Loucy (cell line): ENCODE measurements at regions not wholly inside any gene's neighbourhood (a gene's known extent, or its start where the extent isn't known, plus 50 kb on each side); places are given as distances from the start of the nearest gene placed in this dataset.

Experiments
- H2AFZ ChIP-seq: fragments of 200-600 bp; sonication (generic); 2 replicates; pipeline ENCODE4 v1.6.0; 2016; ENCODE audit warnings: antibody characterized with exemption, mild to moderate bottlenecking, low read length, moderate library complexity
- H3F3A ChIP-seq: fragments of 200-600 bp; 2 replicates; pipeline ENCODE4 v1.6.0; 2016; ENCODE audit warnings: antibody characterized with exemption, low read depth, mild to moderate bottlenecking
- H3K27me3 ChIP-seq: fragments of 200-600 bp; sonication (generic); 2 replicates; pipeline ENCODE4 v1.6.1; 2014; ENCODE audit warnings: low read length, mild to moderate bottlenecking; ENCODE audit not compliant: insufficient read depth, poor library complexity, severe bottlenecking
- H3K36me3 ChIP-seq: fragments of 200-600 bp; sonication (generic); 2 replicates; pipeline ENCODE4 v1.6.1; 2016; ENCODE audit warnings: low read length; ENCODE audit not compliant: insufficient read depth
- H3K4me1 ChIP-seq: fragments of 200-600 bp; sonication (generic); 2 replicates; pipeline ENCODE4 v1.5.1; 2014; ENCODE audit warnings: low read length, mild to moderate bottlenecking; ENCODE audit not compliant: insufficient read depth, poor library complexity, severe bottlenecking
- H3K4me2 ChIP-seq: fragments of 200-600 bp; sonication (generic); 2 replicates; pipeline ENCODE4 v1.6.0; 2014; ENCODE audit warnings: antibody characterized with exemption, low read length, low read depth, mild to moderate bottlenecking; ENCODE audit not compliant: poor library complexity, severe bottlenecking
- H3K4me3 ChIP-seq: fragments of 200-600 bp; sonication (generic); 2 replicates; pipeline ENCODE4 v1.5.1; 2014; ENCODE audit warnings: low read length, mild to moderate bottlenecking, mixed read lengths; ENCODE audit not compliant: poor library complexity, severe bottlenecking
- H3K79me2 ChIP-seq: fragments of 200-600 bp; sonication (generic); 2 replicates; pipeline ENCODE4 v1.6.1; 2014; ENCODE audit warnings: low read length; ENCODE audit not compliant: insufficient read depth
- H3K9ac ChIP-seq: fragments of 200-600 bp; sonication (generic); 2 replicates; pipeline ENCODE4 v1.6.0; 2014; ENCODE audit warnings: mild to moderate bottlenecking, low read depth, low read length, moderate library complexity; ENCODE audit not compliant: poor library complexity, severe bottlenecking
- H3K9me2 ChIP-seq: fragments of 200-600 bp; sonication (generic); replicated peaks from 2 replicates; pipeline ENCODE4 v1.6.1; 2016; ENCODE audit warnings: low read depth, low read length, mixed read lengths
- H3K9me3 ChIP-seq: fragments of 200-600 bp; sonication (generic); 2 replicates; pipeline ENCODE4 v1.6.1; 2014; ENCODE audit warnings: mild to moderate bottlenecking, antibody characterized with exemption, low read length, low read depth; ENCODE audit not compliant: insufficient read depth
- H4K20me1 ChIP-seq: fragments of 200-600 bp; sonication (generic); 2 replicates; pipeline ENCODE4 v1.6.0; 2014; ENCODE audit warnings: antibody characterized with exemption, low read length, mild to moderate bottlenecking; ENCODE audit not compliant: insufficient read depth, poor library complexity, severe bottlenecking
- EZH2phosphoT487 ChIP-seq: fragments of 200-600 bp; IDR thresholded peaks from 2 replicates; pipeline ENCODE4 v1.6.1; 2018; ENCODE audit warnings: antibody characterized with exemption, mild to moderate bottlenecking, moderate library complexity, borderline replicate concordance
- TF ChIP-seq, protein P1 (sequence below): fragments of 200-600 bp; sonication (generic); conservative IDR thresholded peaks from 2 replicates; pipeline ENCODE4 v1.5.1; 2014; ENCODE audit warnings: mild to moderate bottlenecking, antibody characterized with exemption, low read length

- no peak overlapping the region for H3K4me2 ChIP-seq
- no peaks in the 10 kb centered on the region for H3K9me3 ChIP-seq
- H4K20me1 ChIP-seq, result no peaks in the 10 kb centered on the region
- H3K9ac ChIP-seq, result no peak overlapping the region
- H2AFZ ChIP-seq, result no peak overlapping the region
- no peaks in the 10 kb centered on the region for H3K4me1 ChIP-seq
- H3K36me3 ChIP-seq, result no peaks in the 10 kb centered on the region
- H3K9me2 ChIP-seq, result no peaks in the 10 kb centered on the region; the same call in 1 of the 2 replicates
- TF ChIP-seq, protein P1, sequence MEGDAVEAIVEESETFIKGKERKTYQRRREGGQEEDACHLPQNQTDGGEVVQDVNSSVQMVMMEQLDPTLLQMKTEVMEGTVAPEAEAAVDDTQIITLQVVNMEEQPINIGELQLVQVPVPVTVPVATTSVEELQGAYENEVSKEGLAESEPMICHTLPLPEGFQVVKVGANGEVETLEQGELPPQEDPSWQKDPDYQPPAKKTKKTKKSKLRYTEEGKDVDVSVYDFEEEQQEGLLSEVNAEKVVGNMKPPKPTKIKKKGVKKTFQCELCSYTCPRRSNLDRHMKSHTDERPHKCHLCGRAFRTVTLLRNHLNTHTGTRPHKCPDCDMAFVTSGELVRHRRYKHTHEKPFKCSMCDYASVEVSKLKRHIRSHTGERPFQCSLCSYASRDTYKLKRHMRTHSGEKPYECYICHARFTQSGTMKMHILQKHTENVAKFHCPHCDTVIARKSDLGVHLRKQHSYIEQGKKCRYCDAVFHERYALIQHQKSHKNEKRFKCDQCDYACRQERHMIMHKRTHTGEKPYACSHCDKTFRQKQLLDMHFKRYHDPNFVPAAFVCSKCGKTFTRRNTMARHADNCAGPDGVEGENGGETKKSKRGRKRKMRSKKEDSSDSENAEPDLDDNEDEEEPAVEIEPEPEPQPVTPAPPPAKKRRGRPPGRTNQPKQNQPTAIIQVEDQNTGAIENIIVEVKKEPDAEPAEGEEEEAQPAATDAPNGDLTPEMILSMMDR, result no peak
- TF ChIP-seq EZH2phosphoT487, result no peak
- no peaks in the 10 kb centered on the region for H3F3A ChIP-seq
- no peak overlapping the region for H3K4me3 ChIP-seq
- H3K79me2 ChIP-seq, result no peaks in the 10 kb centered on the region
- H3K27me3 ChIP-seq, result no peaks in the 10 kb centered on the region
Observed at GRCh38 chr4:45410701-45411210, 684.4 kb upstream of the GNPDA2 start.

DNA sequence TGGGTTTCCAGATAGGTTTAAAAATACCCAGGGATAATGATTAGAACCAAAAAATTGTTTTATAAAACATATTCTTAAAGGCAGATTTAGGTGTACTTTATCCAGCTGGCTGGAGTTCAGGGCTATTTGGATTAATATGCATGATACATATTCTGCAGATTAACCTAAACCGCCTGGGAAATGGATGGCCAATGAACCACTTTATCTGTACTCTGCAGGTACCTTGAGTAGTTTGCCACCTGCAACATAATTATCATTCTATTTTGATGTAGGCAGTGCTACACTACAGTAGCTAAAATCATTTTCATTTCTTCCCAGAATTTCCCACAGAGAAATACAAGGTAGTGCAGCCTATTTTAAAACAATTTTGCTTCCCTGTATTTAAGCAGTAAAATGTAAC is 683.2 kb upstream of the GNPDA2 start:
- no peaks in the 10 kb centered on the region for H3K79me2 ChIP-seq
- no peaks in the 10 kb centered on the region for H3K9me3 ChIP-seq
- H3K4me3 ChIP-seq, result no peak overlapping the region
- no peaks in the 10 kb centered on the region for H3K36me3 ChIP-seq
- no peak overlapping the region for H2AFZ ChIP-seq
- TF ChIP-seq, protein P1, result no peak
- TF ChIP-seq EZH2phosphoT487, result no peak
- no peaks in the 10 kb centered on the region for H3F3A ChIP-seq
- no peaks in the 10 kb centered on the region for H3K27me3 ChIP-seq
- no peak overlapping the region for H3K4me2 ChIP-seq
- no peaks in the 10 kb centered on the region for H4K20me1 ChIP-seq
- H3K9ac ChIP-seq, result no peak overlapping the region
- H3K9me2 ChIP-seq, result no peaks in the 10 kb centered on the region; the same call in 1 of the 2 replicates
- no peaks in the 10 kb centered on the region for H3K4me1 ChIP-seq

DNA sequence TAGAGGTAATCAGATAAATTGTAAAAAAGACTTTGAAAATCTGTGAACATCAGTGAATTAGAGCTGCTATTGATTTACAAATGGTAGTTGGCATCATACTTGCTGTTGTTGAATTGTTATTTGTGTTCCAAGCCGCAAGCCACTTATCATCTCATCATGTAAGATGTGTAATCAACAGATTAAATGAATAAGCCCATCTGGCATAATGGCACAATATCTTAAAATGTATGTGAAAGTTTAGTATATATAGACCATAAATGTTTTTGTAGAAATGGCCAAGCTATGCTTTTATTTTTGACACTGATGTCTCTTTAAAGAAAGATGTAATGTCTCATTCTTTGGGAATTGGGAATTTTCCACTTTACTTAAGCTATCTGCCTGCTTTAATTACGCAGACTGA is 682.6 kb upstream of the GNPDA2 start:
- Histone ChIP-seq H3K4me1 (no peaks in the 10 kb centered on the region), H4K20me1 (no peaks in the 10 kb centered on the region), H3K9me2 (no peaks in the 10 kb centered on the region; the same call in 1 of the 2 replicates), H3K4me2 (no peak overlapping the region), H3K9me3 (no peaks in the 10 kb centered on the region), H3K27me3 (no peaks in the 10 kb centered on the region), H2AFZ (no peak overlapping the region), H3K79me2 (no peaks in the 10 kb centered on the region), H3F3A (no peaks in the 10 kb centered on the region), H3K4me3 (no peak overlapping the region), H3K9ac (no peak overlapping the region), H3K36me3 (no peaks in the 10 kb centered on the region)
- no peak for TF ChIP-seq EZH2phosphoT487
- TF ChIP-seq, protein P1, result no peak
